ENCODE measurements at regions not wholly inside any gene's neighbourhood (a gene's known extent, or its start where the extent isn't known, plus 50 kb on each side); places are given as distances from the start of the nearest gene placed in this dataset.
"Not testable (repeated sequence)": the region's sequence is repeated elsewhere in the genome, so short reads cannot be mapped to it uniquely, and the experiment has no call there.

GRCh38 chr14:98218218-98218617 is 1053.8 kb downstream of the BCL11B start:
- DNase-seq (ENCODE audit: low read depth in 1 of 2, low spot score in 1 of 2), result no peak
- TF ChIP-seq POLR2AphosphoS5 (IDR thresholded peaks at IDR 0.05; ENCODE audit: low read depth) (no peak), GABPA (IDR thresholded peaks at IDR 0.05; ENCODE audit: low read depth) (no peak), SPI1 (IDR thresholded peaks at IDR 0.05; ENCODE audit: borderline replicate concordance, low read depth) (no peak), REST (IDR thresholded peaks at IDR 0.05; ENCODE audit: insufficient replicate concordance, low read depth) (no peak)
- TF ChIP-seq, protein P1, sequence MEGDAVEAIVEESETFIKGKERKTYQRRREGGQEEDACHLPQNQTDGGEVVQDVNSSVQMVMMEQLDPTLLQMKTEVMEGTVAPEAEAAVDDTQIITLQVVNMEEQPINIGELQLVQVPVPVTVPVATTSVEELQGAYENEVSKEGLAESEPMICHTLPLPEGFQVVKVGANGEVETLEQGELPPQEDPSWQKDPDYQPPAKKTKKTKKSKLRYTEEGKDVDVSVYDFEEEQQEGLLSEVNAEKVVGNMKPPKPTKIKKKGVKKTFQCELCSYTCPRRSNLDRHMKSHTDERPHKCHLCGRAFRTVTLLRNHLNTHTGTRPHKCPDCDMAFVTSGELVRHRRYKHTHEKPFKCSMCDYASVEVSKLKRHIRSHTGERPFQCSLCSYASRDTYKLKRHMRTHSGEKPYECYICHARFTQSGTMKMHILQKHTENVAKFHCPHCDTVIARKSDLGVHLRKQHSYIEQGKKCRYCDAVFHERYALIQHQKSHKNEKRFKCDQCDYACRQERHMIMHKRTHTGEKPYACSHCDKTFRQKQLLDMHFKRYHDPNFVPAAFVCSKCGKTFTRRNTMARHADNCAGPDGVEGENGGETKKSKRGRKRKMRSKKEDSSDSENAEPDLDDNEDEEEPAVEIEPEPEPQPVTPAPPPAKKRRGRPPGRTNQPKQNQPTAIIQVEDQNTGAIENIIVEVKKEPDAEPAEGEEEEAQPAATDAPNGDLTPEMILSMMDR (IDR thresholded peaks at IDR 0.05; ENCODE audit: insufficient read depth, low read length), result no peak
- no peak overlapping the region for H3K27ac ChIP-seq (replicated peaks)
- no peaks in the 10 kb centered on the region for H3K27me3 ChIP-seq (ENCODE audit: insufficient read depth, poor library complexity, severe bottlenecking)
- no peak overlapping the region for H3K4me3 ChIP-seq (replicated peaks; ENCODE audit: insufficient read depth, low read length)

GRCh38 chr14:98219638-98220037 is 1052.4 kb downstream of the BCL11B start:
- no peak for TF ChIP-seq GABPA (IDR thresholded peaks at IDR 0.05; ENCODE audit: low read depth)
- no peak for TF ChIP-seq REST (IDR thresholded peaks at IDR 0.05; ENCODE audit: insufficient replicate concordance, low read depth)
- TF ChIP-seq POLR2AphosphoS5 (IDR thresholded peaks at IDR 0.05; ENCODE audit: low read depth), result no peak
- TF ChIP-seq, protein P1 (IDR thresholded peaks at IDR 0.05; ENCODE audit: insufficient read depth, low read length), result no peak
- TF ChIP-seq SPI1 (IDR thresholded peaks at IDR 0.05; ENCODE audit: borderline replicate concordance, low read depth), result no peak
- Histone ChIP-seq H3K4me3 (replicated peaks; ENCODE audit: insufficient read depth, low read length) (no peak overlapping the region), H3K27me3 (ENCODE audit: insufficient read depth, poor library complexity, severe bottlenecking) (no peaks in the 10 kb centered on the region), H3K27ac (replicated peaks) (no peak overlapping the region)
- DNase-seq (ENCODE audit: low read depth in 1 of 2, low spot score in 1 of 2), result no peak

- no peak overlapping the region for H3K4me3 ChIP-seq (replicated peaks; ENCODE audit: insufficient read depth, low read length)
- no peak overlapping the region for H3K27ac ChIP-seq (replicated peaks)
- TF ChIP-seq POLR2AphosphoS5 (IDR thresholded peaks at IDR 0.05; ENCODE audit: low read depth) (no peak), REST (IDR thresholded peaks at IDR 0.05; ENCODE audit: insufficient replicate concordance, low read depth) (no peak), GABPA (IDR thresholded peaks at IDR 0.05; ENCODE audit: low read depth) (no peak), SPI1 (IDR thresholded peaks at IDR 0.05; ENCODE audit: borderline replicate concordance, low read depth) (no peak)
- TF ChIP-seq, protein P1 (IDR thresholded peaks at IDR 0.05; ENCODE audit: insufficient read depth, low read length), result no peak
- H3K27me3 ChIP-seq (ENCODE audit: insufficient read depth, poor library complexity, severe bottlenecking), result no peaks in the 10 kb centered on the region
- DNase-seq (ENCODE audit: low read depth in 1 of 2, low spot score in 1 of 2), result no peak
Observed at GRCh38 chr14:98223106-98223505, 1048.9 kb downstream of the BCL11B start.

GRCh38 chr14:98223710-98224109 is 1048.3 kb downstream of the BCL11B start:
- H3K4me3 ChIP-seq (replicated peaks; ENCODE audit: insufficient read depth, low read length); H3K27me3 ChIP-seq (ENCODE audit: insufficient read depth, poor library complexity, severe bottlenecking); H3K27ac ChIP-seq (replicated peaks); DNase-seq (ENCODE audit: low read depth in 1 of 2, low spot score in 1 of 2): not testable (repeated sequence)
